ENCODE measurements at regions not wholly inside any gene's neighbourhood (a gene's known extent, or its start where the extent isn't known, plus 50 kb on each side); places are given as distances from the start of the nearest gene placed in this dataset.

- 91 to 99% methylated on average over 3 of the region's 3 CpGs for WGBS, 2 donors
- Histone ChIP-seq H3K4me1 (no peaks in the 10 kb centered on the region), H3K27me3 (no peaks in the 10 kb centered on the region), H3K36me3 (ENCODE audit: low read depth, missing control alignments) (no peaks in the 10 kb centered on the region), H3K4me3 (no peak overlapping the region), H3K9me3 (no peaks in the 10 kb centered on the region), H3K27ac (no peak overlapping the region)
- intact Hi-C loops (cut with DNase I; ENCODE audit: low total_unique reads), result no loop called here
- no peak for TF ChIP-seq POLR2A (IDR thresholded peaks at IDR 0.05)
- TF ChIP-seq CTCF (IDR thresholded peaks at IDR 0.05), result no peak
- DNase-seq, result no peak
Observed at GRCh38 chr11:81036168-81036870, 1595.5 kb upstream of the TENM4 start.

- no peaks in the 10 kb centered on the region for H3K27me3 ChIP-seq
- H3K36me3 ChIP-seq (ENCODE audit: low read depth, missing control alignments), result no peaks in the 10 kb centered on the region
- intact Hi-C loops (cut with DNase I; ENCODE audit: low total_unique reads), result no loop called here
- no peaks in the 10 kb centered on the region for H3K4me1 ChIP-seq
- TF ChIP-seq CTCF (IDR thresholded peaks at IDR 0.05), result no peak
- TF ChIP-seq POLR2A (IDR thresholded peaks at IDR 0.05), result no peak
- no peak overlapping the region for H3K4me3 ChIP-seq
- no peak for DNase-seq
- no peaks in the 10 kb centered on the region for H3K9me3 ChIP-seq
- 65 to 72% methylated on average over 6 of the region's 6 CpGs for WGBS, 2 donors
- no peak overlapping the region for H3K27ac ChIP-seq
Observed at GRCh38 chr11:81033779-81034540, 1593.1 kb upstream of the TENM4 start.

GRCh38 chr11:81032906-81033305 lies 1592.1 kb upstream of the TENM4 start:
- Histone ChIP-seq H3K27me3 (no peaks in the 10 kb centered on the region), H3K27ac (no peak overlapping the region), H3K36me3 (ENCODE audit: low read depth, missing control alignments) (no peaks in the 10 kb centered on the region), H3K4me1 (no peaks in the 10 kb centered on the region), H3K9me3 (no peaks in the 10 kb centered on the region), H3K4me3 (no peak overlapping the region)
- TF ChIP-seq POLR2A (IDR thresholded peaks at IDR 0.05) (no peak), CTCF (IDR thresholded peaks at IDR 0.05) (no peak)
- no peak for DNase-seq
- 88 to 90% methylated on average over 10 of the region's 10 CpGs for WGBS, 2 donors
- intact Hi-C loops (cut with DNase I; ENCODE audit: low total_unique reads), result no loop called here

- no peaks in the 10 kb centered on the region for H3K4me1 ChIP-seq
- no peaks in the 10 kb centered on the region for H3K9me3 ChIP-seq
- 85 to 97% methylated on average over 1 of the region's 1 CpG for WGBS, 2 donors
- TF ChIP-seq POLR2A (IDR thresholded peaks at IDR 0.05), result no peak
- no peak for TF ChIP-seq CTCF (IDR thresholded peaks at IDR 0.05)
- no peak overlapping the region for H3K27ac ChIP-seq
- intact Hi-C loops (cut with DNase I; ENCODE audit: low total_unique reads), result no loop called here
- no peak for DNase-seq
- no peak overlapping the region for H3K4me3 ChIP-seq
- no peaks in the 10 kb centered on the region for H3K27me3 ChIP-seq
- no peaks in the 10 kb centered on the region for H3K36me3 ChIP-seq (ENCODE audit: low read depth, missing control alignments)
Observed at GRCh38 chr11:81030186-81030585, 1589.4 kb upstream of the TENM4 start.
